ENCODE measurements at regions not wholly inside any gene's neighbourhood (a gene's known extent, or its start where the extent isn't known, plus 50 kb on each side); places are given as distances from the start of the nearest gene placed in this dataset.
"Not testable (repeated sequence)": the region's sequence is repeated elsewhere in the genome, so short reads cannot be mapped to it uniquely, and the experiment has no call there.

DNA sequence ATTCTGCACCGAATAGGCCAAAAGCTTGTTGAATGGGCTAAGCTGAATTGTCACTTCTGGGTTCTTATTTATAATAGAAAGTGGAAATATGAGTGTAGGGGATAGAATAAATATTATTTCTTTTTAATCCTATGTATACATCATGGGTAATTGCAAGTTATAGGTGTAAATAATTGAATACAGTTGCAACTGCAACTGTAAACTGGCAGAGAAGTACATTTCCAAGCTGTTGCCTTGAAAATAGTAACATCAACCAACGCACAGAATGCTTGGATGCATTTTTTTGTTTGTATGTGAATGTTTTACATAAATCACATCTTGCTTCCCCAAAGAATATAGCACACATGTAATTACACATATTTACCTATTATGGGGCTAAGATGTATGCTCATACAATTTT lies 234.1 kb downstream of the NNT start (continued):
- TF ChIP-seq ZXDB (tag by site-specific recombination; IDR thresholded peaks at IDR 0.05): no peak
- TF ChIP-seq ZNF292 (tag by site-specific recombination; IDR thresholded peaks at IDR 0.05; ENCODE audit: borderline replicate concordance, low read depth): no peak
- TF ChIP-seq ZNF37A (tag by site-specific recombination; IDR thresholded peaks at IDR 0.05): no peak
- no peak for TF ChIP-seq SETDB1 (IDR thresholded peaks at IDR 0.05; ENCODE audit: insufficient read length, low read length)
- TF ChIP-seq, protein P1, sequence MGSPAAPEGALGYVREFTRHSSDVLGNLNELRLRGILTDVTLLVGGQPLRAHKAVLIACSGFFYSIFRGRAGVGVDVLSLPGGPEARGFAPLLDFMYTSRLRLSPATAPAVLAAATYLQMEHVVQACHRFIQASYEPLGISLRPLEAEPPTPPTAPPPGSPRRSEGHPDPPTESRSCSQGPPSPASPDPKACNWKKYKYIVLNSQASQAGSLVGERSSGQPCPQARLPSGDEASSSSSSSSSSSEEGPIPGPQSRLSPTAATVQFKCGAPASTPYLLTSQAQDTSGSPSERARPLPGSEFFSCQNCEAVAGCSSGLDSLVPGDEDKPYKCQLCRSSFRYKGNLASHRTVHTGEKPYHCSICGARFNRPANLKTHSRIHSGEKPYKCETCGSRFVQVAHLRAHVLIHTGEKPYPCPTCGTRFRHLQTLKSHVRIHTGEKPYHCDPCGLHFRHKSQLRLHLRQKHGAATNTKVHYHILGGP (tag by site-specific recombination; IDR thresholded peaks at IDR 0.05): no peak
- no peak for TF ChIP-seq ZNF623 (tag by site-specific recombination; IDR thresholded peaks at IDR 0.05)
- no peak for TF ChIP-seq ZNF302 (tag by site-specific recombination; IDR thresholded peaks at IDR 0.05; ENCODE audit: low read depth)

DNA sequence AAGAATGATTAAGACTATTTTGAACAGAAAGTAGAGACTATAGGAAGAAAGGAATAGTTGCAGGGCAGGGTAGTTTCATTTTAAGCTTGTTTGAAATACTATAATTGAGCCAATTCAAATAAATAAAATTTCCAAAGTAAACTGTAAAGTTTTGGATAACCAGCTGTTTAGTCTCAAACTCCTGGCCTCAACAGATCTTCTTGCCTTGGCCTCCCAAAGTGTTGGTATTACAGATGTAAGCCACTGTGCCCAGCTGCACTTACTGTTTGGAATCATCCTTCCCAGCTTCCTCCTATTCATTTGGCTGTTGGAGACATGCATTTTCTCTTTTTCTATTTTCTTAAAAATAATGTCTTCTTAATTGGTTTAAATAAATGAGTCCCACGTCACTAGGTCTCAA lies 231.0 kb downstream of the NNT start:
- TF ChIP-seq, protein P1 (tag by site-specific recombination; IDR thresholded peaks at IDR 0.05): no peak
- TF ChIP-seq HOXC10 (CRISPR knock-in tag; IDR thresholded peaks at IDR 0.05): no peak
- TF ChIP-seq ZNF558 (tag by site-specific recombination; IDR thresholded peaks at IDR 0.05): no peak
- TF ChIP-seq, protein P2, sequence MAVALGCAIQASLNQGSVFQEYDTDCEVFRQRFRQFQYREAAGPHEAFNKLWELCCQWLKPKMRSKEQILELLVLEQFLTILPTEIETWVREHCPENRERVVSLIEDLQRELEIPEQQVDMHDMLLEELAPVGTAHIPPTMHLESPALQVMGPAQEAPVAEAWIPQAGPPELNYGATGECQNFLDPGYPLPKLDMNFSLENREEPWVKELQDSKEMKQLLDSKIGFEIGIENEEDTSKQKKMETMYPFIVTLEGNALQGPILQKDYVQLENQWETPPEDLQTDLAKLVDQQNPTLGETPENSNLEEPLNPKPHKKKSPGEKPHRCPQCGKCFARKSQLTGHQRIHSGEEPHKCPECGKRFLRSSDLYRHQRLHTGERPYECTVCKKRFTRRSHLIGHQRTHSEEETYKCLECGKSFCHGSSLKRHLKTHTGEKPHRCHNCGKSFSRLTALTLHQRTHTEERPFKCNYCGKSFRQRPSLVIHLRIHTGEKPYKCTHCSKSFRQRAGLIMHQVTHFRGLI (tag by site-specific recombination; IDR thresholded peaks at IDR 0.05): no peak
- TF ChIP-seq, protein P3, sequence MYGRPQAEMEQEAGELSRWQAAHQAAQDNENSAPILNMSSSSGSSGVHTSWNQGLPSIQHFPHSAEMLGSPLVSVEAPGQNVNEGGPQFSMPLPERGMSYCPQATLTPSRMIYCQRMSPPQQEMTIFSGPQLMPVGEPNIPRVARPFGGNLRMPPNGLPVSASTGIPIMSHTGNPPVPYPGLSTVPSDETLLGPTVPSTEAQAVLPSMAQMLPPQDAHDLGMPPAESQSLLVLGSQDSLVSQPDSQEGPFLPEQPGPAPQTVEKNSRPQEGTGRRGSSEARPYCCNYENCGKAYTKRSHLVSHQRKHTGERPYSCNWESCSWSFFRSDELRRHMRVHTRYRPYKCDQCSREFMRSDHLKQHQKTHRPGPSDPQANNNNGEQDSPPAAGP (tag by site-specific recombination; IDR thresholded peaks at IDR 0.05): no peak
- no peak for TF ChIP-seq ZNF311 (tag by site-specific recombination; IDR thresholded peaks at IDR 0.05; ENCODE audit: borderline replicate concordance)
- TF ChIP-seq, protein P4, sequence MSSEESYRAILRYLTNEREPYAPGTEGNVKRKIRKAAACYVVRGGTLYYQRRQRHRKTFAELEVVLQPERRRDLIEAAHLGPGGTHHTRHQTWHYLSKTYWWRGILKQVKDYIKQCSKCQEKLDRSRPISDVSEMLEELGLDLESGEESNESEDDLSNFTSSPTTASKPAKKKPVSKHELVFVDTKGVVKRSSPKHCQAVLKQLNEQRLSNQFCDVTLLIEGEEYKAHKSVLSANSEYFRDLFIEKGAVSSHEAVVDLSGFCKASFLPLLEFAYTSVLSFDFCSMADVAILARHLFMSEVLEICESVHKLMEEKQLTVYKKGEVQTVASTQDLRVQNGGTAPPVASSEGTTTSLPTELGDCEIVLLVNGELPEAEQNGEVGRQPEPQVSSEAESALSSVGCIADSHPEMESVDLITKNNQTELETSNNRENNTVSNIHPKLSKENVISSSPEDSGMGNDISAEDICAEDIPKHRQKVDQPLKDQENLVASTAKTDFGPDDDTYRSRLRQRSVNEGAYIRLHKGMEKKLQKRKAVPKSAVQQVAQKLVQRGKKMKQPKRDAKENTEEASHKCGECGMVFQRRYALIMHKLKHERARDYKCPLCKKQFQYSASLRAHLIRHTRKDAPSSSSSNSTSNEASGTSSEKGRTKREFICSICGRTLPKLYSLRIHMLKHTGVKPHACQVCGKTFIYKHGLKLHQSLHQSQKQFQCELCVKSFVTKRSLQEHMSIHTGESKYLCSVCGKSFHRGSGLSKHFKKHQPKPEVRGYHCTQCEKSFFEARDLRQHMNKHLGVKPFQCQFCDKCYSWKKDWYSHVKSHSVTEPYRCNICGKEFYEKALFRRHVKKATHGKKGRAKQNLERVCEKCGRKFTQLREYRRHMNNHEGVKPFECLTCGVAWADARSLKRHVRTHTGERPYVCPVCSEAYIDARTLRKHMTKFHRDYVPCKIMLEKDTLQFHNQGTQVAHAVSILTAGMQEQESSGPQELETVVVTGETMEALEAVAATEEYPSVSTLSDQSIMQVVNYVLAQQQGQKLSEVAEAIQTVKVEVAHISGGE (tag by site-specific recombination; conservative IDR thresholded peaks at IDR 0.05; ENCODE audit: low read depth): no peak
- TF ChIP-seq SP2 (tag by site-specific recombination; IDR thresholded peaks at IDR 0.05): no peak
- TF ChIP-seq, protein P5, sequence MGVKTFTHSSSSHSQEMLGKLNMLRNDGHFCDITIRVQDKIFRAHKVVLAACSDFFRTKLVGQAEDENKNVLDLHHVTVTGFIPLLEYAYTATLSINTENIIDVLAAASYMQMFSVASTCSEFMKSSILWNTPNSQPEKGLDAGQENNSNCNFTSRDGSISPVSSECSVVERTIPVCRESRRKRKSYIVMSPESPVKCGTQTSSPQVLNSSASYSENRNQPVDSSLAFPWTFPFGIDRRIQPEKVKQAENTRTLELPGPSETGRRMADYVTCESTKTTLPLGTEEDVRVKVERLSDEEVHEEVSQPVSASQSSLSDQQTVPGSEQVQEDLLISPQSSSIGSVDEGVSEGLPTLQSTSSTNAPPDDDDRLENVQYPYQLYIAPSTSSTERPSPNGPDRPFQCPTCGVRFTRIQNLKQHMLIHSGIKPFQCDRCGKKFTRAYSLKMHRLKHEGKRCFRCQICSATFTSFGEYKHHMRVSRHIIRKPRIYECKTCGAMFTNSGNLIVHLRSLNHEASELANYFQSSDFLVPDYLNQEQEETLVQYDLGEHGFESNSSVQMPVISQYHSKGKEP (tag by site-specific recombination; IDR thresholded peaks at IDR 0.05): no peak
- TF ChIP-seq TRIM28 (IDR thresholded peaks at IDR 0.05; ENCODE audit: borderline replicate concordance, low read length): no peak
- TF ChIP-seq FEZF1 (tag by site-specific recombination; IDR thresholded peaks at IDR 0.05): no peak
- no peak for TF ChIP-seq ZNF114 (tag by site-specific recombination; IDR thresholded peaks at IDR 0.05)
- no peak for TF ChIP-seq ZNF571 (tag by site-specific recombination; IDR thresholded peaks at IDR 0.05)
- Histone ChIP-seq H3K27ac (ENCODE audit: extremely low read depth, low read depth, low read length) (no peak overlapping the region), H3K4me3 (ENCODE audit: low read depth, low read length) (no peak overlapping the region), H3K9me3 (ENCODE audit: control insufficient read depth, insufficient read depth, low read depth, low read length) (no peaks in the 10 kb centered on the region), H3K4me1 (ENCODE audit: control insufficient read depth, insufficient read depth, low read length) (no peaks in the 10 kb centered on the region), H3K36me3 (ENCODE audit: control insufficient read depth in 2 of 2, insufficient read depth in 1 of 2, low read length in 2 of 2) (no peaks in the 10 kb centered on the region)
- ChIA-PET POLR2A (no interaction called here), CTCF (no interaction called here)

DNA sequence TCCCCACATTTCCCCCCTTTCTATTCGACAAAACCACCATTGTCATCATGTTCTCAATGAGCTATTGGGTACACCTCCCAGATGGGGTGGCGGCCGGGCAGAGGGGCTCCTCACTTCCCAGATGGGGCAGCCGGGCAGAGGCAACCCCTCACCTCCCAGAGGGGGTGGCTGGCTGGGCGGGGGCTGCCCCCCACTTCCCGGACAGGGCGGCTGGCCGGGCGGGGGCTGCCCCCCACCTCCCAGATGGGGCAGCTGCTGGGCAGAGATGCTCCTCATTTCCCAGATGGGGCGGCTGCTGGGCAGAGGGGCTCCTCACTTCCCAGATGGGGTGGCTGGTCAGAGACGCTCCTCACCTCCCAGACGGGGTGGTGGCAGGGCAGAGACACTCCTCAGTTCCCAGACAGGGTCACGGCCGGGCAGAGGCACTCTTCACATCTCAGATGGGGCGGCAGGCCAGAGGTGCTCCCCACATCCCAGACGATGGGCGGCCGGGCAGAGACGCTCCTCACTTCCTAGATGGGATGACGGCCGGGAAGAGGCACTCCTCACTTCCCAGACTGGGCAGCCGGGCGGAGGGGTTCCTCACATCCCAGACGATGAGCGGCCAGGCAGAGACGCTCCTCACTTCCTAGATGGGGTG lies 221.5 kb downstream of the NNT start:
- H3K27ac ChIP-seq (ENCODE audit: extremely low read depth, low read depth, low read length); H3K9me3 ChIP-seq (ENCODE audit: control insufficient read depth, insufficient read depth, low read depth, low read length); CTCF ChIA-PET; H3K36me3 ChIP-seq (ENCODE audit: control insufficient read depth in 2 of 2, insufficient read depth in 1 of 2, low read length in 2 of 2); H3K4me1 ChIP-seq (ENCODE audit: control insufficient read depth, insufficient read depth, low read length); H3K4me3 ChIP-seq (ENCODE audit: low read depth, low read length); POLR2A ChIA-PET: not testable (repeated sequence)

Measured in HEK293 (cell line).